Suprapubic skin (tissue), 4 donors: ENCODE measurements at regions not wholly inside any gene's neighbourhood (a gene's known extent, or its start where the extent isn't known, plus 50 kb on each side); places are given as distances from the start of the nearest gene placed in this dataset.

Experiments
- DNase-seq, 2 donors: peaks; one replicate each; pipeline ENCODE4 v3.0.0-alpha.2; 2019; ENCODE audit warnings: low spot score in 2 of 2
- H3K27ac ChIP-seq: fragments of 200-600 bp; sonication (generic); one replicate; pipeline ENCODE4 v1.5.1; 2019
- H3K27me3 ChIP-seq: fragments of 200-600 bp; sonication (generic); one replicate; pipeline ENCODE4 v1.5.1; 2019
- H3K36me3 ChIP-seq: fragments of 200-600 bp; sonication (generic); one replicate; pipeline ENCODE4 v1.5.1; 2019
- H3K4me1 ChIP-seq: fragments of 200-600 bp; sonication (generic); one replicate; pipeline ENCODE4 v1.5.1; 2019
- H3K4me3 ChIP-seq: fragments of 200-600 bp; sonication (generic); one replicate; pipeline ENCODE4 v1.5.1; 2019; ENCODE audit warnings: mild to moderate bottlenecking
- H3K9me3 ChIP-seq: fragments of 200-600 bp; sonication (generic); one replicate; pipeline ENCODE4 v1.5.1; 2019
- CTCF ChIP-seq, 2 donors: fragments of 200-600 bp in 1 of 2; fragments of 450-650 bp in 1 of 2; sonication (generic) in 1 of 2; IDR thresholded peaks; one replicate each; pipeline ENCODE4 v1.5.1; 2016 to 2019; ENCODE audit warnings: antibody characterized with exemption in 2 of 2, mild to moderate bottlenecking in 1 of 2, moderate library complexity in 1 of 2
- EP300 ChIP-seq: sonication (generic); formaldehyde crosslinking; IDR thresholded peaks from one replicate; pipeline ENCODE4 v1.6.1; 2017; ENCODE audit warnings: antibody characterized with exemption
- POLR2A ChIP-seq, 2 donors: fragments of 450-650 bp; IDR thresholded peaks; one replicate each; pipeline ENCODE4 v1.6.1; 2017; ENCODE audit warnings: antibody characterized with exemption in 2 of 2, mild to moderate bottlenecking in 2 of 2, moderate library complexity in 2 of 2
- POLR2AphosphoS5 ChIP-seq, 3 donors: sonication (generic); formaldehyde crosslinking; IDR thresholded peaks; one replicate each; pipeline ENCODE4 v1.6.1; 2017; ENCODE audit warnings: antibody characterized with exemption in 3 of 3
- WGBS: methylation state at CpG from one replicate; pipeline ENCODE4 v1.1.5; 2018; 5-methylcytosine and 5-hydroxymethylcytosine counted together

- no peak for DNase-seq
- H3K36me3 ChIP-seq, result no peaks in the 10 kb centered on the region
- no peak overlapping the region for H3K27ac ChIP-seq
- TF ChIP-seq POLR2A (IDR thresholded peaks at IDR 0.05), result no peak
- no peak for TF ChIP-seq EP300
- no peak for TF ChIP-seq POLR2AphosphoS5 (IDR thresholded peaks at IDR 0.05)
- H3K4me3 ChIP-seq, result no peak overlapping the region
- no peaks in the 10 kb centered on the region for H3K27me3 ChIP-seq
- H3K9me3 ChIP-seq, result no peaks in the 10 kb centered on the region
- H3K4me1 ChIP-seq, result peaks cover 6% of the 10 kb centered on the region
- WGBS, result 83% methylated on average over 8 of the region's 11 CpGs
Observed at GRCh38 chr16:48452991-48453760, 68.0 kb upstream of the SIAH1 start.

GRCh38 chr16:48451323-48451722 lies 66.1 kb upstream of the SIAH1 start:
- no peaks in the 10 kb centered on the region for H3K36me3 ChIP-seq
- 92% methylated on average over 8 of the region's 8 CpGs for WGBS
- TF ChIP-seq POLR2A (IDR thresholded peaks at IDR 0.05) (no peak), CTCF (IDR thresholded peaks at IDR 0.05) (no peak), POLR2AphosphoS5 (IDR thresholded peaks at IDR 0.05) (no peak), EP300 (no peak)
- DNase-seq, result no peak
- H3K4me1 ChIP-seq, result no peaks in the 10 kb centered on the region
- no peaks in the 10 kb centered on the region for H3K9me3 ChIP-seq
- H3K27ac ChIP-seq, result no peak overlapping the region
- no peaks in the 10 kb centered on the region for H3K27me3 ChIP-seq
- no peak overlapping the region for H3K4me3 ChIP-seq

GRCh38 chr16:48450367-48450766 lies 65.2 kb upstream of the SIAH1 start:
- 35% methylated on average over 1 of the region's 1 CpG for WGBS
- no peaks in the 10 kb centered on the region for H3K9me3 ChIP-seq
- TF ChIP-seq CTCF (IDR thresholded peaks at IDR 0.05) (no peak), POLR2A (IDR thresholded peaks at IDR 0.05) (no peak), EP300 (no peak), POLR2AphosphoS5 (IDR thresholded peaks at IDR 0.05) (no peak)
- no peak for DNase-seq
- H3K4me3 ChIP-seq, result no peak overlapping the region
- H3K27ac ChIP-seq, result no peak overlapping the region
- no peaks in the 10 kb centered on the region for H3K4me1 ChIP-seq
- no peaks in the 10 kb centered on the region for H3K27me3 ChIP-seq
- H3K36me3 ChIP-seq, result no peaks in the 10 kb centered on the region

- DNase-seq, result no peak
- no peaks in the 10 kb centered on the region for H3K27me3 ChIP-seq
- no peaks in the 10 kb centered on the region for H3K36me3 ChIP-seq
- H3K9me3 ChIP-seq, result no peaks in the 10 kb centered on the region
- no peak overlapping the region for H3K4me3 ChIP-seq
- H3K4me1 ChIP-seq, result peaks cover 8% of the 10 kb centered on the region
- TF ChIP-seq CTCF (IDR thresholded peaks at IDR 0.05) (no peak), POLR2A (IDR thresholded peaks at IDR 0.05) (no peak), POLR2AphosphoS5 (IDR thresholded peaks at IDR 0.05) (no peak), EP300 (no peak)
- 94% methylated on average over 7 of the region's 9 CpGs for WGBS
- H3K27ac ChIP-seq, result no peak overlapping the region
Observed at GRCh38 chr16:48448841-48449481, 63.7 kb upstream of the SIAH1 start.

- Histone ChIP-seq H3K27me3 (no peaks in the 10 kb centered on the region), H3K36me3 (no peaks in the 10 kb centered on the region), H3K9me3 (no peaks in the 10 kb centered on the region), H3K4me1 (peaks cover 8% of the 10 kb centered on the region), H3K27ac (no peak overlapping the region), H3K4me3 (no peak overlapping the region)
- 75% methylated on average over 7 of the region's 7 CpGs for WGBS
- no peak for DNase-seq
- TF ChIP-seq CTCF (IDR thresholded peaks at IDR 0.05) (no peak), POLR2AphosphoS5 (IDR thresholded peaks at IDR 0.05) (no peak), EP300 (no peak), POLR2A (IDR thresholded peaks at IDR 0.05) (no peak)
Observed at GRCh38 chr16:48447940-48448536, 62.8 kb upstream of the SIAH1 start.
